Keratinocyte (primary cell): ENCODE measurements at regions not wholly inside any gene's neighbourhood (a gene's known extent, or its start where the extent isn't known, plus 50 kb on each side); places are given as distances from the start of the nearest gene placed in this dataset.

Experiments used
- DNase-seq: peaks from one replicate; pipeline ENCODE4 v3.0.0-alpha.2; 2011; ENCODE audit warnings: low read depth, missing footprints, low spot score
- FAIRE-seq: peaks from 2 replicates; lab custom pipeline; 2011; peaks lifted over from hg19 to GRCh38; lab: Jason Lieb, UNC
- H2AFZ ChIP-seq: 2 replicates; pipeline ENCODE4 v1.6.0; 2012; ENCODE audit warnings: low read length, control low read depth, inconsistent platforms; ENCODE audit not compliant: control insufficient read depth
- H3K27ac ChIP-seq: 2 replicates; pipeline ENCODE4 v1.5.1; 2011; ENCODE audit warnings: low read length; ENCODE audit not compliant: control insufficient read depth, insufficient read depth
- H3K27me3 ChIP-seq: 3 replicates; pipeline ENCODE4 v1.6.0; 2011; ENCODE audit warnings: low read length; ENCODE audit not compliant: control insufficient read depth, insufficient read depth; ENCODE audit errors: extremely low read depth
- H3K36me3 ChIP-seq, 2 experiments: 2 replicates in 1 of 2; 3 replicates in 1 of 2; pipeline ENCODE4 v1.5.1; 2011; ENCODE audit warnings: low read length in 2 of 2, mild to moderate bottlenecking in 1 of 2; ENCODE audit not compliant: control insufficient read depth in 2 of 2, insufficient read depth in 2 of 2; ENCODE audit errors: extremely low read depth in 1 of 2
- H3K4me1 ChIP-seq: 3 replicates; pipeline ENCODE4 v1.5.1; 2011; ENCODE audit warnings: low read length; ENCODE audit not compliant: control insufficient read depth, insufficient read depth; ENCODE audit errors: extremely low read depth
- H3K4me2 ChIP-seq: 3 replicates; pipeline ENCODE4 v1.6.0; 2011; ENCODE audit warnings: low read depth, low read length; ENCODE audit not compliant: control insufficient read depth, insufficient read depth; ENCODE audit errors: extremely low read depth
- H3K4me3 ChIP-seq, 3 experiments: fragments of 200-600 bp in 1 of 3; sonication (generic) in 1 of 3; 2 replicates in 2 of 3; 3 replicates in 1 of 3; pipeline ENCODE4 v1.5.1; 2011 to 2016; ENCODE audit warnings: low read length in 3 of 3, mild to moderate bottlenecking in 3 of 3, control low read depth in 2 of 3, inconsistent platforms in 1 of 3, low read depth in 1 of 3, mixed read lengths in 1 of 3, mixed run types in 1 of 3, moderate library complexity in 1 of 3; ENCODE audit not compliant: control insufficient read depth in 2 of 3, insufficient read depth in 2 of 3; ENCODE audit errors: extremely low read depth in 1 of 3
- H3K79me2 ChIP-seq: 2 replicates; pipeline ENCODE4 v1.6.0; 2012; ENCODE audit warnings: low read length; ENCODE audit not compliant: control insufficient read depth, insufficient read depth
- H3K9ac ChIP-seq: 3 replicates; pipeline ENCODE4 v1.6.0; 2011; ENCODE audit warnings: low read length; ENCODE audit not compliant: control insufficient read depth, insufficient read depth; ENCODE audit errors: extremely low read depth
- H3K9me1 ChIP-seq: 3 replicates; pipeline ENCODE4 v1.6.0; 2011; ENCODE audit warnings: low read length; ENCODE audit not compliant: control insufficient read depth, insufficient read depth; ENCODE audit errors: extremely low read depth
- H3K9me3 ChIP-seq: 2 replicates; pipeline ENCODE4 v1.5.1; 2012; ENCODE audit warnings: low read depth, low read length; ENCODE audit not compliant: control insufficient read depth
- H4K20me1 ChIP-seq: 3 replicates; pipeline ENCODE4 v1.6.0; 2011; ENCODE audit warnings: low read length; ENCODE audit not compliant: control insufficient read depth, insufficient read depth; ENCODE audit errors: extremely low read depth
- EZH2 ChIP-seq: IDR thresholded peaks from one replicate; pipeline ENCODE4 v1.6.1; 2012; ENCODE audit warnings: inconsistent platforms, mild to moderate bottlenecking, low read length, moderate library complexity
- dilution Hi-C: fragments of 300-500 bp; cut with MboI; formaldehyde crosslinking; loops from one replicate; pipeline ENCODE4 v1.7.0; 2020; ENCODE audit warnings: low sequenced_read_pairs; ENCODE audit not compliant: extremely low pct_ligation_motif_present
- TF ChIP-seq, protein P1 (sequence below), 3 experiments: IDR thresholded peaks in 1 of 3; conservative IDR thresholded peaks in 1 of 3; optimal IDR thresholded peaks in 1 of 3; 2 replicates in 2 of 3; 3 replicates in 1 of 3; pipeline versions ENCODE3 to v1.5.1; 2011; ENCODE audit warnings: low read length in 3 of 3, mild to moderate bottlenecking in 3 of 3, moderate library complexity in 2 of 3, control low read depth in 1 of 3, inconsistent platforms in 1 of 3; ENCODE audit not compliant: insufficient read depth in 2 of 3; ENCODE audit errors: extremely low read depth in 1 of 3

DNA sequence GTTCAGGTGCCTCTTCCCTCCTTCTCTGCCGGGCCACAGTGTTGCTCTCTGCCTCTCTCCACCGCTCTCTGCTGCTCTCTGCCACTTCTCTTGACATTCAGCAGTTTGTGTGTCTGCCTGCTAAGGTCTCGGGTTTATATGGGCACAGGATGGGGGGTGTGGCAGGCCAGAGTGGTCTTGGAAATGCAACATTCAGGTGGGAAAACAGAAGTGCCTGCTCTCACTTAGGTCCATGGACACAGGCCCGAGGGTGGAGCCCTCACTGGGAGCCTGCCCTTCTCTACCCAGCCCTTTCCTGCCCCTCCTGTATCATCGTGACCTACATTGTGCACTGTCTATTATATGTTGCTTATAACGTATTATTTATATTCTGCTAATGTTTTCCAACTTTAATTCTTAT lies 120.8 kb upstream of the TMEM18 start:
- FAIRE-seq (no peak), DNase-seq (no peak)
- H3K9me1 ChIP-seq: no peaks in the 10 kb centered on the region
- H4K20me1 ChIP-seq: no peaks in the 10 kb centered on the region
- TF ChIP-seq, protein P1, sequence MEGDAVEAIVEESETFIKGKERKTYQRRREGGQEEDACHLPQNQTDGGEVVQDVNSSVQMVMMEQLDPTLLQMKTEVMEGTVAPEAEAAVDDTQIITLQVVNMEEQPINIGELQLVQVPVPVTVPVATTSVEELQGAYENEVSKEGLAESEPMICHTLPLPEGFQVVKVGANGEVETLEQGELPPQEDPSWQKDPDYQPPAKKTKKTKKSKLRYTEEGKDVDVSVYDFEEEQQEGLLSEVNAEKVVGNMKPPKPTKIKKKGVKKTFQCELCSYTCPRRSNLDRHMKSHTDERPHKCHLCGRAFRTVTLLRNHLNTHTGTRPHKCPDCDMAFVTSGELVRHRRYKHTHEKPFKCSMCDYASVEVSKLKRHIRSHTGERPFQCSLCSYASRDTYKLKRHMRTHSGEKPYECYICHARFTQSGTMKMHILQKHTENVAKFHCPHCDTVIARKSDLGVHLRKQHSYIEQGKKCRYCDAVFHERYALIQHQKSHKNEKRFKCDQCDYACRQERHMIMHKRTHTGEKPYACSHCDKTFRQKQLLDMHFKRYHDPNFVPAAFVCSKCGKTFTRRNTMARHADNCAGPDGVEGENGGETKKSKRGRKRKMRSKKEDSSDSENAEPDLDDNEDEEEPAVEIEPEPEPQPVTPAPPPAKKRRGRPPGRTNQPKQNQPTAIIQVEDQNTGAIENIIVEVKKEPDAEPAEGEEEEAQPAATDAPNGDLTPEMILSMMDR (optimal IDR thresholded peaks at IDR 0.05 in 1 of 3, IDR thresholded peaks at IDR 0.05 in 1 of 3, conservative IDR thresholded peaks at IDR 0.05 in 1 of 3; ENCODE audit: extremely low read depth in 1 of 3, insufficient read depth in 2 of 3, low read length in 3 of 3): no peak
- no peak for TF ChIP-seq EZH2
- H3K4me3 ChIP-seq: no peak overlapping the region
- no peak overlapping the region for H3K9ac ChIP-seq
- H3K36me3 ChIP-seq: no peaks in the 10 kb centered on the region
- no peaks in the 10 kb centered on the region for H3K27me3 ChIP-seq
- H3K4me1 ChIP-seq: no peaks in the 10 kb centered on the region
- H3K27ac ChIP-seq: no peak overlapping the region
- dilution Hi-C loops: no loop called here
- no peak overlapping the region for H2AFZ ChIP-seq
- H3K79me2 ChIP-seq: no peaks in the 10 kb centered on the region
- H3K9me3 ChIP-seq: no peaks in the 10 kb centered on the region
- no peak overlapping the region for H3K4me2 ChIP-seq

DNA sequence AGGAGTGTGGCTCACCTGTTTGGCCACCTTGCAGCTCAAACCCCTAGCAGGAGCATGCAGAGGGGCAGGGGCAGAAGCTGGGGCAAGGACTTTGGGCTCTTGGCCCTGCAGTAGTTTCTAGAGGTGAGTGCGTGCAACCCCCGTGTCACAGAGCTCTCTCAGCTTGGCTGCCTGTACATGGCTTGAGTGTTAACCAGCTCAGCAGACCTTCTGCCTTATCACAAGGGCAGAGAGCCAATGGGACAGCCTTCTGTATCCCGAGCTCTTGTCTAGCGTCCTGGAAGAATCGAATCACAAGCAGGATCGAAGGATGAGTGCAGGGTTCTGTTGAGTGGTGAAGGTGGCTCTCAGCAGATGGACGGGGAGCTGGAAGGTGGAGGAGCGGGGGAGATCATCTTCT lies 120.3 kb upstream of the TMEM18 start:
- Histone ChIP-seq H3K27ac (no peak overlapping the region), H4K20me1 (no peaks in the 10 kb centered on the region), H3K79me2 (no peaks in the 10 kb centered on the region), H3K4me2 (no peak overlapping the region), H3K9ac (no peak overlapping the region), H3K36me3 (no peaks in the 10 kb centered on the region), H3K27me3 (no peaks in the 10 kb centered on the region), H3K4me3 (no peak overlapping the region), H3K9me3 (no peaks in the 10 kb centered on the region), H3K9me1 (no peaks in the 10 kb centered on the region), H3K4me1 (no peaks in the 10 kb centered on the region), H2AFZ (no peak overlapping the region)
- TF ChIP-seq, protein P1 (optimal IDR thresholded peaks at IDR 0.05 in 1 of 3, IDR thresholded peaks at IDR 0.05 in 1 of 3, conservative IDR thresholded peaks at IDR 0.05 in 1 of 3; ENCODE audit: extremely low read depth in 1 of 3, insufficient read depth in 2 of 3, low read length in 3 of 3): no peak
- TF ChIP-seq EZH2: no peak
- DNase-seq: no peak
- no peak for FAIRE-seq
- dilution Hi-C loops: no loop called here
